ENCODE measurements at regions not wholly inside any gene's neighbourhood (a gene's known extent, or its start where the extent isn't known, plus 50 kb on each side); places are given as distances from the start of the nearest gene placed in this dataset.

DNA sequence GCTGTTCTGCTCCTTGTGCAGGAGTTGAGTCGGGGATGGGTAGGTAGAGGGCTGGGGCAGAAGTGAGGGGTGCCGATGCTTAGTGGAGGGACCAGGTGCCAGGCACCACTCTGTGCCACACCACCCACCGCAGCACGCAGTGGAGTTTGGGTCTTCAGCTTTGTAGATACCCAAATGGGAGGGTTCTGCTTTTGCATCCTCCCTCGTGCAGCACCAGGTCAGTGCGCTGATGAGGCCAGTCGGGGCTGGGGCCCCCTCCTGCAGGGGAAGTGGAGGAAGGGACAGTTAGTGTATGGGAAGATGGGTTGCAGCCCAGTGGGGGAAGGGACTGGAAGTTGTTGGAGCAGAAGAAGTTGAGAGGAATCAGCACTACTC lies 244.0 kb downstream of the RHOU start:
- DNase-seq: no peak

DNA sequence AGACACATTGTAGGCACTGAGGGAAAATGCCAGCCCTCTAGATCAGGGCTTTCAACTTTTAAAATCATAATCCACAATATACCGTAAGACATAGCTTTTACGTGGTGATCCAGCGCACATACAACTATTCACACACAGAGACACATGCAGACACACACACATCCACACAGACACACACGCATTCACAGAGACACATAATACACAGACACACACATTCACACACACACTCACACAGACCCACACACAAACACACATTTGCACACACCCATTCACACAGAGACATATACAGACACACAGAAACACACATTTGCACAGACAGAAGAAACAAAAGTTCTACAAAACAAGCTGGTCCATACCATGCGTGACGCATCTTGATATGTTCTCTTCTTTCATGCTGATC lies 244.5 kb downstream of the RHOU start:
- no peak for DNase-seq

DNA sequence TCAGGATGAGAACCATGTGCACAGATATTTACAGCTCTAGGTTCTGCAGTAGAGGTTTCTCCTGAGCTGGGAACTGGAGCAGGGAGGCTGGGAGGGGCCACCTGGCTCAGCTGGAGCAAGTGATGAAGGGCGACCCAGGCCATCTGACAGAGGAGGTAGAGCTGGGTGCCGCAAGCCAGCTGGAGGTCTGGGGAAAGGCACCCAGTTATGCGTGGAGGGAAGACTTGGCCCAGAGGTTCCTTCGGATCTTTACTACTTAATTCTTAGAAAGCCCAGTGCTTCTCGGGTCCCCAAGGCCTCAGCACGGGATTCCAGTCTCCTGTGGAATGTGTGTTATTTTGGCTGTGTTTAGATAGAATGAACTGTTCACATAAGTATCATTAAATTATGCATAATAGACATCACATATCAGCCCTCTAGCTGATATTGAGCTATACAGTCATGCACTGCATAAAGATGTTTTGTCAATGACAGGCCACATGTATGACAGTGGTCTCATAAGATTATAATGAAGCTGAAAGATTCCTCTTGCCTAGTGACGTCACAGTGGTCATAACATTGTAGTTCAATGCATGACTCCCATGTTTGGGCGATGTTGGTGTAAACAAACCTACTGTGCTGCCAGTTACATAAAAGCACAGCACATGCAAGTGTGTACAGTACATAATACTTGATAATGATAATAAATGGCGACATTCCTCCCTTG lies 245.1 kb downstream of the RHOU start:
- no peak for DNase-seq

DNA sequence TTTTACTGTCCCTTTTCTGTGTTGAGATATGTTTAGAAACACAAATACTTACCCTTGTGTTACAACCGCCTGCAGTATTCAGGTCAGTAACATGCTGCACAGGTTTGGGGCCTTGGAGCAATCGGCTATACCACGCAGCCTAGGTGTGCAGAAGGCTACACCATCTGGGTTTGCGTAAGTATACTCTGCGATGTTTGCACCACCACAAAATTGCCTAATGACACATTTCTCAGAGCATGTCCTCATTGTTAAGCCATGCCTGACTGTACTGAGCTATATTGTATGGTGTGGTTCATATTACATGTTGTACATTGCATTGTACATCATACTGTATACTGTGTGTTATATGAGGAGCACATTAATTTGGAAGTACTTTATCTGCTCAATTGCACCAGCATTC lies 247.4 kb downstream of the RHOU start:
- DNase-seq: no peak

DNA sequence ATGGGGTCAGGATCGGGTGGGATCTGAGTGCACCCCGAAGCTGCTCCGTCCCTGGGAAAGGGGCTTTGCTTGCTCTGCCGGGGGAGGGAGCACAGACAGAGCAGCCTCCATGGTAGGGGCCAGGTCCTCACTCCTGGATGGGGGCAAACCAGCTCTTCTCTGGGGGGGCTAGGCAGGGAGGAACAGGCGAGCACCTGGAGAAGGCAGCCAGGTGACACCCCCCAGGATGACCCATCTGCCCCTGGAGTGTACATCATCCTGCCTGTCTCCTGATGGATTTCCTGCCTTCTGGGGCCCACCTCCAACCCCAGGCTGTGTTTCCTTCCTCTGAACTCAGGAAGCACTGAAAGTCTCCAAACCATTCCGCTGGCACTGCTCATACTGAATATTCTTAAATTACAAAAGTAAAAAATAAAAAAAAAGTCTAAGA lies 248.0 kb downstream of the RHOU start:
- DNase-seq: no peak

DNA sequence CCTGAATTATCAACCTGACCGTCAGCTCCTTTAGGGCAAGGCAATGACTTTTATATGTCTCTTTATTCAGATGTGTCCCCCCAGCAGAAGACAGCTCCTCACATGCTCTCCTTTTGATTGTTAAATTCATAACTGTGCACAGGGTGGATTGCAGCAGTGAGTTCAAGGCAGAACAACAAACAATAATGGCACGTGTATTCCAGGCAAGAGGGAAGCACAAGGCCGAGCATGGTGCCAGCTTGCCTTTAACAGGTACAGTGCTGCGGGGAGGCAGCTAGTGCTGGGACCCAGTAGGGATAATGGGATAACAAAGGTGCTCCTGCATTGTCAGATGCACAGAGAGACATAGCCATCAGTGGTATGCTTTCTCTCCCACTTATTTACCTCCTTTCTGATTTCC lies 248.4 kb downstream of the RHOU start:
- DNase-seq: no peak

DNA sequence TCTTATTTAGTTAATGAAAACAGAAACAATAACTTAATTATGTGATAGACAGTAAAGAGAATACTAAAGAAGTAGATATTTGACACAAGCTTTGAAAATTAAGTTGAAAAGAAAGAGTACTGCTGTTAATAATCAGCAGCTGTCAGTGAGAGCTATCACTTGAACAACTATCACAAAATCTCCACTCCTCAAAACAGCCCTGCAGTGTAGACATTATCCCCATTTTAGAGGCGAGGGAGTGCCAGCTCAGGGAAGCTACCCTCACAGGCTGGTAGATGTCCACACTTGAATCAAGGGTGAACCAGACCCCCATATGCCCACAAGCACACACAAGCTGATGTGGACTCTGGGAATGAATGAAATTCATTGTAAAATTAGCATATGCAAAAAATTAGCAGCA lies 248.8 kb downstream of the RHOU start:
- no peak for DNase-seq

DNA sequence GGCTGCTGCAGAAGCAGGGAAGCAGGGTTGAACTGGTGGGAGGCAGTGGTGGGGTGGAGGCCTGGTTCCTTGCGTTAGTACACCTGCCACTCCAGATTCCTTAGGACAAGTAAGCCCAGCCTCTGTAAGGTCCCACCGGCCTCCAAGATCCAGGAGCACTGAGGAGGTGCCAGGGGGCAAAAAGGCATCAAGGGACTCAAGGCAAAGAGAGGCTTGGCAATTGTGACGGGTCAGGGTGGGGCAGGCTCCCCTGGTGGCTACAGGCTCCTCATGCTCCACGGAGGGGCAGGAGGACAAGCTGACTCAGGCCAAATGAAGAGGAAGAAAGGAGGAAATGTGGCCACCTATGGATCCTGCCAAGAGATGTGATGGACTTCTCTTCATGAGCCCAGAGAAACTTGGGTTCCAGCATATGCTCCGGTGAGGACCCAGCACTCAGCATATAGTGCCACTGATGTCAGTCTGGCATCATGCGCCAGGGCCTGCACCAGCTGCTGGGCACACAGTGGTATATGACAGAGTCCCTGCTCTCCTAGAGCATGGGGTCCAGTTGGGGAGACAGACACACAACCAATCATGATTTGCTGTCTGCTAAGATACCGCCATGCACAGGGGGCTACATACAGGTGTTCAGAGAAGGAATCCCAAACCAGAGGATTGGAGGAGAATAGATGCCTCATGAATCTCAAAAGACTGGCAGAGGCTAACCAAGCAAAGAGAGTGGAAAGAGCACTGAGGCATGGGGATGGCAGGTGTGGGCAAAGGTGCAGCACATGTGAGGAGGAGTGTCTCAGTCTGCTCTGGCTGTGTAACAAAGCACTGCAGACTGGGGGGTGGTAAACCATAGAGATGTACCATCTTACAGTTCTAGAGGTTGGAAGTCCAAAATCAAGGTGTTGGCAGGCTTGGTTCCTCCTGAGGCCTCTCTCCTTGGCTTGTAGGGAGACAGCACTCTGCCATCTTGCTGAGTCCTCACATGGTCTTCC lies 249.7 kb downstream of the RHOU start:
- DNase-seq: no peak

DNA sequence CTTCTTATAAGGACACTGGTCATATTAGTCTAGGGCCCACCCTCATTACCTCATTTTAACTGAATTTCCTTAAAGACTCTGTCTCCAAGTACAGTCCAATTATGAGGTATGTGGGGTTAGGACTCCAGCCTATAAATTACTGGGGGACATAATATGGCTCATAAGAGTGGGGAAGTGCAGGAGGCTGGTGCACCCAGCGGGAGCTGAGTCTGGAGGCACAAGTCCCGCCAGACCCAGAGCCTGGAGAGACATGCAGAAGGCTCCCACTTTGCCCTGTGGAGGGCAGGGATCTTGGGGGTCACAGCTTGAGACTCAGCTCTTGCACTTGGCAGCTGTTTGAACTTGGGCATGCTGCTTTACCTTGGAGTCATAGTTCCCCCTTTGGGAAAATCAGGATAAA lies 250.4 kb downstream of the RHOU start:
- no peak for DNase-seq

DNA sequence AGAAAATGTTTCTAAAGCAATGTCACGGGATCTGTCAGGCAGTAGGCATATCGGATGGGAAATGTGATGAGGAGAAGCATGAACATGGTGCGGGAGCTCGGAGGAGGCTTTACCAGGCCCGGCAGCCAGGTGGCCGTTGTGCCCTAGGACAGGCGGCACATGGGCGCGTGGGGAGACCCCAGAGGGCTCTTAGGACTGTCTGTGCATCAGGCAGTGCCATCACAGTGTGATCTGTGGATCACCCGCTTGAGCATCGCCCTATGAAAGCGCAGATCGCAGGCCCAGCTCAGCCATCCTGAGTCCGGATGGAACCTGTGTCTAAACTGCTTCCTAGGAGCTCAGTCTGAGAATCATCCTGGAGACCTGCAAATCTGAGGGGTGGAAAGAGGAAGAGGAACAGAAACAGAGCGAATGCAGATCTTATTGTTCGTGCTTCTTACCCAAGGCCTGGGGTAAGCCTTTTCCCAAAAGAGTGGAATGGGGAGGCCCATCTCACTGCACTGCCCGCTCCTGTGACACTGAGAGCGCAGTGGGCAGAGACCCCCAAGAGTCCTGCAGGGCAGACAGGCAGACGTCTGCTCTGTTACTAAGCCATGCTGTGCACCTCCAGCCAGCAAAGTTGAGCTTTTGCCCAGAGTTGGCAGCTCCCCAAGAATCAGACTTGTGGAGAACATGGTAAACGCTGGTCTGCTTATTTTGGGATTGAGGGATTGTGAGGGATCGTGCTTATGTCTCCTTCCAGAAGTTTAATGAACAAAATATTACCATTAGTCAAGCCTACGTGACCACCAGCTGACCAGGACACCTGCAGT lies 251.0 kb downstream of the RHOU start:
- peak; percentile 27 for DNase-seq

DNA sequence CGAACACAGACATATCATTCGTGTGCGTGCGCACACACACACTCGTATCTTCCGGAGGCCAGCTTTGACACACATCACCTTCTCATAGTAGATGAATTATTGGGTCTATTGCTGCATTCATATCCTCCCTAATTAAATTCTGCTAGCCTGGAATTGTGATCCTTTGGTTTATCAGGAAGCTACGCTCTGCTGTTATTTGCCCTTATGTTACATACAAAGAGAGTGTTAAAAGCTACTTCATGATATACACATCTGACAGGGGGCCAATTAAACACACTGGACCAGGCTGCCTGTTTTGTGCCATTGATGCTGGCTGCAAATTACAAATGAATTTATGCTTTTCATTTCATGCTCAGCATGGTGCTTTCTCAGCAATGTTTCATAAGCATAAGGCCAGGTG lies 252.0 kb downstream of the RHOU start:
- no peak for DNase-seq

DNA sequence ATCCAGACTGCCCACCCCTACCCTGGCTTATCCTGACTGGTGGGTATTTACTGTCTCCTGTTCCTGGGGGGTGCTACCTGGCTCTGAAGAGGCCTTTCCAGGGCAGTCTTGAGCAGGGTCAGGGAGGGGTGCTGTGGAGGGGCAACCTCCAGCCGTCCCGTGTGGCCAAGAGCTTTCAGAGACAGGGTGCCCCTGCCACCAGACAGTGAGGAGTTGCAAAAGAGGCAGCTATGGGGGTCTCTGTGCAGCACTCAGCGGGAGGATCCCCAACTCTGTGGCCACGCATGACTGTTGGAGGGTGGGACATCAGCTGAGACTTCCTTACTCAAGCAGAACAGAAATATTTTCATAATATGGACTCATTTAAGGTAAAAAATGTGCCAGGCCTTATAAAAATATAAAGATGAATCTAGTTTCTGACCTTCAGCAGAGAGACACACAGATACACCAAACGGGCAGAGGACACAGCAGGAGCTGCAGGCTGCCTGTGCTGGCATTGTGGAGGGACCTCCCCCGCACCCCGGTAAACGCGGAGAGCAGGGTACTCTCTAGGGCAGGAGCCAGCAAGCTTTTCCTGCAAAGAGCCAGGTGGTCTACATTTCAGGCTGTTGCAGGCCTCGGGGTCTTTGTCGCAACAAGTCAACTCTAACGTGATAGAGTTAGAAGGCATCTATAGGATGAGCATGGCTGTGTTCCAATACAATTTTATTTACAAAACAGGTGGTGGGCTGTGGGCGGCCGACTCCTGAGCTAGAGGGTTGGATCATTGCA lies 252.6 kb downstream of the RHOU start:
- no peak for DNase-seq

DNA sequence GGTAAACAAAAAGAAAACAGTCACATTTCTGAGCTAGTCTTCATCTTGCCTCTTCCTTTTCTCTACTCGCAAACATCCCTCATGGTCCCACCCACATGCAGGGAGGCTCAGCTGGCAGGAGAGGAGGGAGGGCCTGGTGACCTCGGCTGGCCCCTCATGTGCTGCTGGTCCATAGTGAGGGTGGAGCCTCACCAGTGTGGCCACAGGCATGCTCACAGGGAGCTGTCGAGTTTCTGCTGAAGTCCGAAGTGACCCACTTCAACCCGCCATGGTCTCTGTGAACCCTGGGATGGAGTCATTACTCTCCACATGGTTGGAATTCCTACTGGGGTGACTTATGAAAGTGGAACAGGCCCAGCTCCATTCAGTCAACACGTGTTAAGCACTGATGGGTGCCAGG lies 253.4 kb downstream of the RHOU start:
- DNase-seq: no peak

DNA sequence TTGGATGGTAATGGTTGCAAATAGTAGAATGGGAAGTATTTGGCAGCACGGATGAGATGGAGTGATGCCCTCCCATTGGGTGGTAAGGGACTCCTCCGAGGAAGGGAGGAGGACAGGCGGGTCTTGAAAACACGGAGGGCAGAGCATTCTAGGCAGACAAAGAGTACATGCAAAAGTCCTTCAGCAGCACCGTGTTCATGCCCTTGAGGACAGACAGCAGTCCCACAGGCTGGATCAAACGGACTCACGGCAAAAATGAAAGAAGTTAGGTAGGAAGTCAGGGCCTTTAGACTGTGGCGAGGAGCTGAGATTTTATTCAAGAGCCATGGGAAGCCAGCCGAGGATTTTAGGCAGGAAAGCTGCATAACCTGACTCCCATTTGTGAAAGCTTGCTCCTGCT lies 253.9 kb downstream of the RHOU start:
- no peak for DNase-seq

DNA sequence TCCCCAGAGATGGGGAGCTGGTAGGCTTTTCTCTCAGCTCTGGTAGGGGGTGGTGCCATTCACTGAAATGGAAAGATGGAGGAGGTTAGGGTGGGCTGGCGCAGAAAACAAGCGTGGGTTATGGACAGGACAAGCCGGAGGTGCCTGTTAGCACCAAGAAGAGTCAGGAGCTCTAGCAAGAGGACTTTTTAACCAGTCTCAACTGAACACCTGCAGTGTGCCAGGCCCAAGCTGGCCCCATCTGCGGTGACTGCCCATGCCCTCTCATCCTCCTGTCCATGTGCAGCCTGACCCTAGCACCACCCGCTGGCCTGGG lies 254.4 kb downstream of the RHOU start:
- no peak for DNase-seq

DNA sequence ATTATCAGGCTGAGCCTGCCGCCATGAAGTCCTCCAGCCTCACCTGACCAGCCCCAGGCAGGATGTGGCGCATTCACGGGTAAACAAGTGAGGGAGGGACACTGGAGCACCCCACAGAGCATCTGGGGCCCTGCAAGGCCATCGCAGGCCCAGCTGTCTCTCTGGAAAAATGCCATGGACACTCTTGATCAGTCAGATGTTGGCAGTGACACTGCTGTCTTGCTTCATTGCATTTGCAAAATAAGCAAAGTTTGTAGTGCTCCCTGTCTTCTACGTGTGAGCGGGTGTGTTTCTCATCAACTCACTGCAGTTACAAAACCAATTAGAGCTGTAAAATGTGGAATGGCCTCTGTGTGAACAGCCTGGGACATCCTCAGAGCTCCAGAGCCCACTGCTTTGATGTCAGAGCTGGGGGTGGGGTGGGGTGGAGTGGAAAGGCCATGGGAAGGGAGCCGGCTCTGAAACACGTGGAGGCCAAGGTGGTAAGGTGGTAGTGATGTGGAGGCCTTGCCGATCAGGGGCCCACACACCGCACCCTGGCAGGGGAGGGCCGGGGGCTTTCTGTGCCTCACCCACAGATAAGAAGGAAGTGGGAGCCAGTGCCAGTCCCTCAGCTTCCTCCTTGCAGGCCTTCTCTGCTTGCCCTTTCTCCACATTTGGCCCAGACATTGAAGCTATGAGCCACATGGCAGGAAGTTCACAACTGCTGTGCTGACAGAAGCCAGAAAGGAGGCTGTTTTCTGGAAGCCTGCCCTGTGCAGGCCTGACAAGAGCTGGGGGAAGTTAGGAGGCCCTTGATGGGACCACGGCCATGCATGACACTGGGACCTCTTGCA lies 254.9 kb downstream of the RHOU start:
- peak; percentile 68 for DNase-seq

DNA sequence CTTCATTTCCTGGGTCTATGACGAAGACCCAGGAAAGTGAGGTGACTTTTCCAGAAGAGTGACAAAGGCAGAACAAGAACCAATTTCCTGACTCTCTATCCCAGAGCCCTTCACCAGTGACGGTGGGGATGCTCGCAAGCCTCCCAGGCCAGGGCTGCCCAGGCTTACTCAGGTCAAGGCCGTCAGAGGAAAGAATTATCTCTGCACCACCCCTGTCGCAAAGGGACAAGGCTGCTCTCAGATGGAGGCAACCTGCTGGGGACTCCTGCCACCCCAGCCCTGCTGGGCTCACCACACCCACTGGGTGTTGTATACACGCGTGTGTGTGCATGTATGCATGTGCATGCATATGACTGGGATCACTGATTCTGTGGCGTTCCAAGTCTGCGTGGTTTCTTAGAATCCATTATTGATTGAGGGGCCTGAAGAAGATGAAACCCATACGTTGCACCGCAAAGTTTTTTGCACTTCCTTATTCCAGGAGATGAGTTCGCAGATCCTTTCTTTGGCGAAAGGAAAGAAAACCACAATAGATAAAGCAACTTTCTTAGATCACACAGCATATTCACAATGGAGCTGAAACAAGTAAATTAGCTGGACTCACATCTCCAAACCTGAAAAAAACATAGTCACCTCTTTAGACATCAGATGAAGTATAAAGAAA lies 255.8 kb downstream of the RHOU start:
- no peak for DNase-seq

DNA sequence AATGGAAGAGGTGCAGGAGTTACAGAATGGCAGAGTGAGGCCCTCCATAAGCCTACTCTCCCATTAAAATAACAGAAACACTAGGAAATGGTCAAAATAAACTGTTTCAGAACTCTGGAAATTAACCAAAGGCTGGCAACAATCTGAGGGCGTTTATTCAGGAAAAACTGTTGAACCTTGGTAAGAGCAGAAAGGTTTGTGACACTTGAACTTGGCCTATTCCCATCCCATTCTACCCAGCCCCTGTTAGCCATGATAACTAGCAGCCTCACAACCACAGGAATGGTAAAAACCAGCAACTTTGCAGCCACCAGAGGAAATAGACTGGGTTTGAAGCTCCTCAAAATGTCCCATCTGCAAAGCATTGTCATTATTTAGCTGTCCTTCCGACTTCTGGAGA lies 256.8 kb downstream of the RHOU start:
- no peak for DNase-seq

DNA sequence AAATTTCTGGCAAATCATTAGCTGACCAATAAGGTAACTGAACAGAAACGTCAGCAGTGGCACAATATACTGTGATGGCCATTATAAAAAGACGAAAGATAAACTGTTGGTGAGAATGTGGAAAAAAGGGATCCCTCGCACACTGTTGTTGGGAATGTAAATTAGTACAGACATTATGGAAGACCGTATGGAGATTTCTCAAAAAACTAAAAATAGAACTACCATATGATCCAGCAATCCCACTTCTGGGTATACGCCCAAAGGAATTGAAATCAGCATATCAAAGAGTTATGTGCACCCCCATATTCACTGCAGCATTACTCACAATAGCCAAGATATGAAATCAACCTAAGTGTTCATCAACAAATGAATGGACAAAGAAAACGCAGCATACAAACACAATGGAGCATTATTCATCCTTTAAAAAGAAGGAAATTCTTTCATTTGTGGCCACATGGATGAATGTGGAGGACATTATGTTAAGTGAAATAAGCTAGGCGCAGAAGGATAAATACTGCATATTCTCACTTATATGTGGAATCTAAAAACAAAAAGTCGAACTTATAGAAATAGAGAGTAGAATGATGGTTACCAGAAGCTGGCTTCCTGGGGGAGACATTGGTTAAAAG lies 257.7 kb downstream of the RHOU start:
- no peak for DNase-seq

DNA sequence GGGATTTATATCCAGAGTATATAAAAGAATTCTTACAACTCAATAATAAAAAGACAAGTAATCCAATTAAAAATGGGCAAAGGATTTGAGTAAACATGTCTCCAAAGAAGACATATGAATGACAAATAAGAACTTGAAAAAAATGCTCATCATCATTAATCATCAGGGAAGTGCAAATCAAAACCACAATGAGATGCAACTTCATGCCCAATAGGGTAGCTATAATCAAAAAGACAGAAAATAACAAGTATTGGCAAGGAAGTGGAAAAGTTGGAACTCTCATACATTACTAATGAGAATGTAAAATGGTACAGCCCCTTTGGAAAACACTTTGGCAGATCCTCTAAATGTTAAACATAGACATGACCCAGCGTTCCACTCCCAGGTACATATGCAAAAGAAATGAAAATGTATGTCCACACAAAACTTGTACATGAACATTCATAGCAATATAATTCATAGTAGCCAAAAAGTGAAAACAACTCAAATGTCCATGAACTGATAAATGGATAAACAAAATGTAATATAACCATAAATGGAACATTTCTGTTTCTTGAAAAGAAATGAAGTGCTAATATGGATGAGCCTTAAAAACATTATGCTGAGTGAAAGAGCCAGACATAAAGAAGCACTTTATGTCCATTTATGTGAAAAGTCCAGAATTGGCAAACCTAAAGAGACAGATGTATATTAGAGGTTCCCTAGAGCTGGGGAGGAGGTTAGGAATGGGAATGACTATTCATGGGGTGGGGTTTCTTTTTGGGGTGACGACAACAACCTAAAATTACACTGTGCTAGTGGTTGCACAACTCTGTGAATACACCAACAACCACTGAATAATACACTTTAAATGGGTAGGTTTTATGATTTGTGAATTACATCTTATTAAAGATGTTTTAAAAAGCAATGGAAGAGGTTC lies 259.7 kb downstream of the RHOU start:
- DNase-seq: no peak

Measured in RPMI8226 (cell line).